ENCODE measurements at regions not wholly inside any gene's neighbourhood (a gene's known extent, or its start where the extent isn't known, plus 50 kb on each side); places are given as distances from the start of the nearest gene placed in this dataset.

DNA sequence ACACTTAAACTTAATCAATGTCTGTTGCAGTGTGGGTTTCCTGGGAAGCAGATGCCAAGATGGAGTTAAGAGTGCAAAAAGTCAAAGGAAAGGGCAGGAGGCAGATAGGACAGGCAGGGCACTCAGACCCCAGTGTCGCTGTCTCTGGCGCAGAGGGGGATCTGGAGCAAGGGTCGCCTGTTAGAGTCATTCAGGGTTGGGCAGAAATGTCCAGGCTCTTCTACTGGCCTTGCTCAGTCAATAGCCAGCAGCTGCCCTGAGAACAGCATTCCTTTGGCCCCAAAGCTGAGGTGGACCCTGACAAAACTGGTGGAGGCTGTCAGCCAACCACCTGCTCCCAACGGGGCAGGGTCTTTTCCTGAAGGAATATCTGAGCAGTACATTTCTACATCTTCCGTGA, 97.1 kb upstream of the SLC66A3 start:
- H3K4me3 ChIP-seq, result no peak overlapping the region
- in situ Hi-C loops (cut with MboI; ENCODE audit: low sequenced_read_pairs in 4 of 4), result no loop called here
- ATAC-seq, result no peak
- H3K27me3 ChIP-seq, result peaks cover 0 to 7% (median 0%) of the 10 kb centered on the region in 3 donors
- no peak overlapping the region for H3K27ac ChIP-seq
- no peaks in the 10 kb centered on the region for H3K4me1 ChIP-seq
- DNase-seq, result no peak
- no peak for TF ChIP-seq CTCF (IDR thresholded peaks at IDR 0.05 in 4 of 5, conservative IDR thresholded peaks at IDR 0.05 in 1 of 5)
- no peaks in the 10 kb centered on the region for H3K36me3 ChIP-seq
- peaks cover 0 to 5% (median 0%) of the 10 kb centered on the region in 3 donors for H3K9me3 ChIP-seq
- intact Hi-C loops (cut with DNase I; ENCODE audit: low total_unique reads), result no loop called here

GRCh38 chr2:11060376-11061169, 94.7 kb upstream of the SLC66A3 start:
- TF ChIP-seq POLR2A (IDR thresholded peaks at IDR 0.05) (no peak), CTCF (IDR thresholded peaks at IDR 0.05 in 4 of 5, conservative IDR thresholded peaks at IDR 0.05 in 1 of 5) (no peak)
- no peak for ATAC-seq
- Histone ChIP-seq H3K27ac (no peak overlapping the region), H3K36me3 (no peaks in the 10 kb centered on the region), H3K27me3 (peaks cover 0 to 7% (median 2%) of the 10 kb centered on the region in 3 donors), H3K9me3 (peaks cover 0 to 5% (median 0%) of the 10 kb centered on the region in 3 donors), H3K4me1 (no peaks in the 10 kb centered on the region), H3K4me3 (no peak overlapping the region)
- DNase-seq, result no peak
- in situ Hi-C loops (cut with MboI; ENCODE audit: low sequenced_read_pairs in 4 of 4), result no loop called here
- intact Hi-C loops (cut with DNase I; ENCODE audit: low total_unique reads), result no loop called here

- no peak for TF ChIP-seq CTCF (IDR thresholded peaks at IDR 0.05 in 4 of 5, conservative IDR thresholded peaks at IDR 0.05 in 1 of 5)
- no peak for TF ChIP-seq POLR2A (IDR thresholded peaks at IDR 0.05)
- H3K36me3 ChIP-seq, result no peaks in the 10 kb centered on the region
- intact Hi-C loops (cut with DNase I; ENCODE audit: low total_unique reads) (no loop called here), in situ Hi-C loops (cut with MboI; ENCODE audit: low sequenced_read_pairs in 4 of 4) (no loop called here)
- DNase-seq (no peak), ATAC-seq (no peak)
- H3K4me1 ChIP-seq, result no peaks in the 10 kb centered on the region
- H3K4me3 ChIP-seq, result no peak overlapping the region
- H3K27me3 ChIP-seq, result peaks cover 0 to 5% (median 3%) of the 10 kb centered on the region in 3 donors
- H3K9me3 ChIP-seq, result no peaks in the 10 kb centered on the region
- no peak overlapping the region for H3K27ac ChIP-seq
Measured at GRCh38 chr2:11065833-11066485, 89.3 kb upstream of the SLC66A3 start.

- in situ Hi-C loops (cut with MboI; ENCODE audit: low sequenced_read_pairs in 4 of 4) (no loop called here), intact Hi-C loops (cut with DNase I; ENCODE audit: low total_unique reads) (no loop called here)
- no peaks in the 10 kb centered on the region for H3K9me3 ChIP-seq
- TF ChIP-seq CTCF (IDR thresholded peaks at IDR 0.05 in 4 of 5, conservative IDR thresholded peaks at IDR 0.05 in 1 of 5), result no peak
- no peak for TF ChIP-seq POLR2A (IDR thresholded peaks at IDR 0.05)
- no peaks in the 10 kb centered on the region for H3K4me1 ChIP-seq
- ATAC-seq, result no peak
- no peak overlapping the region for H3K4me3 ChIP-seq
- peaks cover 0 to 12% (median 0%) of the 10 kb centered on the region in 3 donors for H3K27me3 ChIP-seq
- no peaks in the 10 kb centered on the region for H3K36me3 ChIP-seq
- no peak for DNase-seq
- no peak overlapping the region for H3K27ac ChIP-seq
Measured at GRCh38 chr2:11067221-11068078, 87.8 kb upstream of the SLC66A3 start.
